ENCODE measurements at regions not wholly inside any gene's neighbourhood (a gene's known extent, or its start where the extent isn't known, plus 50 kb on each side); places are given as distances from the start of the nearest gene placed in this dataset.

GRCh38 chr10:112026438-112026837 is 157.1 kb downstream of the GPAM start:
- no peaks in the 10 kb centered on the region for H3K27me3 ChIP-seq (ENCODE audit: control insufficient read depth, insufficient read depth, low read length)
- H3K4me1 ChIP-seq (ENCODE audit: control insufficient read depth, insufficient read depth, low read length) = no peaks in the 10 kb centered on the region
- H3K9ac ChIP-seq (ENCODE audit: low read depth, low read length) = no peak overlapping the region
- no peak overlapping the region for H3K4me3 ChIP-seq (ENCODE audit: low read length)
- H3K9me3 ChIP-seq (replicated peaks; ENCODE audit: low read length) = no peaks in the 10 kb centered on the region
- H3K36me3 ChIP-seq (ENCODE audit: insufficient read depth, low read length) = no peaks in the 10 kb centered on the region
- H3K4me2 ChIP-seq (ENCODE audit: low read length) = no peak overlapping the region

DNA sequence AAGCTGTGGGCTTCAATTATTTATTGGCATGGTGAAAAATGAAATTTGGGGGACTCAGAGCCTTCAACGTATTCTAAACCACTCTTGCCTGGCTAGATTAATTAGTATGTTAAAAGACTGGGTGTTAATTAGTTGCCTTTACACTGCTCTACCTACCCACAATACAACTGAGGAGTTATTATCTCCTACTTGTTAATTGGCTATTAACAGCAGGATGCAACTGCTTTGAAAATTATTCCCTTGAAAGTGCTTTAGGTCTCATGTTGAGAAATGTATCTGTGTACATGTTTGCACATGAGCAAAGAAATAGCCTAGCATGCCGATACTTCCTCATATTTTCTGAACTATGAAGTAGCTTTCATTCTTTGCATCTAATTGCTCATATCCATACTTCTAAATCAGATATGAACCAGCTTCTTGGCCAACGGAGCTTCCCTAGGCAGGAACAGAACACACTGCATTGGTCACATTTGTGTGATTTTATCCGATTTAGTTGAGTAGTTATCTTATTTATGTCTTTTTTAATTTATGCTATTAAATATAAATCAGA is 155.8 kb downstream of the GPAM start:
- no peaks in the 10 kb centered on the region for H3K9me3 ChIP-seq (replicated peaks; ENCODE audit: low read length)
- no peaks in the 10 kb centered on the region for H3K36me3 ChIP-seq (ENCODE audit: insufficient read depth, low read length)
- no peaks in the 10 kb centered on the region for H3K27me3 ChIP-seq (ENCODE audit: control insufficient read depth, insufficient read depth, low read length)
- H3K9ac ChIP-seq (ENCODE audit: low read depth, low read length) = no peak overlapping the region
- no peak overlapping the region for H3K4me3 ChIP-seq (ENCODE audit: low read length)
- H3K4me1 ChIP-seq (ENCODE audit: control insufficient read depth, insufficient read depth, low read length) = no peaks in the 10 kb centered on the region
- no peak overlapping the region for H3K4me2 ChIP-seq (ENCODE audit: low read length)

DNA sequence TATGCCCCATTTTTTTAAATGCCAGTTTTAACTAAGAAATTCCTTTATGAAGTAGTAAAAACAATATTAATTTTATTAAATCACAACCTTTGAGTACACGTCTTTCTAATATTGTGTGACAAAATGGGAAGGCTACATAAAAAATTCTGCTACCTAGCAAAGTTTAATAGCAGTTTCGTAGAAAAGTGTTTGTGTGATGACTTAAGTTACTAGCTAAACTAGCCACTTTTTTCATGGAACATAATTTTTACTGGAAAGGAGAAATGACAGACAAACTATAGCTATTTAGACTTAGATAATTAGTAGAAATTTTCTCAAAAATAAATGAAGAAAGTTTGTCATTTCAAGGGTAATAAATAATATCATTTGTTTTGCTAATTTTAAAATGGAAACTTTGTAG is 153.1 kb downstream of the GPAM start:
- no peak overlapping the region for H3K4me3 ChIP-seq (ENCODE audit: low read length)
- no peaks in the 10 kb centered on the region for H3K36me3 ChIP-seq (ENCODE audit: insufficient read depth, low read length)
- H3K4me1 ChIP-seq (ENCODE audit: control insufficient read depth, insufficient read depth, low read length) = no peaks in the 10 kb centered on the region
- no peak overlapping the region for H3K4me2 ChIP-seq (ENCODE audit: low read length)
- H3K9ac ChIP-seq (ENCODE audit: low read depth, low read length) = no peak overlapping the region
- H3K27me3 ChIP-seq (ENCODE audit: control insufficient read depth, insufficient read depth, low read length) = no peaks in the 10 kb centered on the region
- H3K9me3 ChIP-seq (replicated peaks; ENCODE audit: low read length) = no peaks in the 10 kb centered on the region

- Histone ChIP-seq H3K9me3 (replicated peaks; ENCODE audit: low read length) (no peaks in the 10 kb centered on the region), H3K4me1 (ENCODE audit: control insufficient read depth, insufficient read depth, low read length) (no peaks in the 10 kb centered on the region), H3K36me3 (ENCODE audit: insufficient read depth, low read length) (no peaks in the 10 kb centered on the region), H3K9ac (ENCODE audit: low read depth, low read length) (no peak overlapping the region), H3K4me2 (ENCODE audit: low read length) (no peak overlapping the region), H3K27me3 (ENCODE audit: control insufficient read depth, insufficient read depth, low read length) (no peaks in the 10 kb centered on the region), H3K4me3 (ENCODE audit: low read length) (no peak overlapping the region)
Measured at GRCh38 chr10:112039823-112040222, 143.7 kb downstream of the GPAM start.

- Histone ChIP-seq H3K36me3 (ENCODE audit: insufficient read depth, low read length) (no peaks in the 10 kb centered on the region), H3K4me3 (ENCODE audit: low read length) (no peak overlapping the region), H3K9me3 (replicated peaks; ENCODE audit: low read length) (no peaks in the 10 kb centered on the region), H3K9ac (ENCODE audit: low read depth, low read length) (no peak overlapping the region), H3K4me2 (ENCODE audit: low read length) (no peak overlapping the region), H3K4me1 (ENCODE audit: control insufficient read depth, insufficient read depth, low read length) (no peaks in the 10 kb centered on the region), H3K27me3 (ENCODE audit: control insufficient read depth, insufficient read depth, low read length) (no peaks in the 10 kb centered on the region)
Measured at GRCh38 chr10:112040696-112041095, 142.9 kb downstream of the GPAM start.

DNA sequence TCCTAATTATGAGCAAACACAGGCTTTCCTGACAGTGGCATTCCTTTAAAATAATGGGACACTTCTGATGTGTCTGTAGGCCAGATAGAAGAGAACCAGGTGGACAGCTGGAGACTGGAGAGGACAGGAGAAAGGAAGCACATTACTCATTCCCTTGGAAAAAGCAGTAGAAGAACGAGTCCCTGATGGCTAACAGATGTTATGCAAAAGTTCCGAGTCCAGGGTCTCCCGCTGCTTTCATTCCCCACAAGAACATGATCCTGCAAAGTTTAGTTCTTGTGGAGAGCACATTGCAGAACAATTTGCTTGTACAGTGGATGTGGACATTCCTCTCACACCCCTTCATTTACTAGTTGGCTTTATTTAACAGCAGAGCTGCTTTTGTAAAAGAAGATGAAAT is 137.6 kb downstream of the GPAM start:
- H3K27me3 ChIP-seq (ENCODE audit: control insufficient read depth, insufficient read depth, low read length) = no peaks in the 10 kb centered on the region
- no peak overlapping the region for H3K4me2 ChIP-seq (ENCODE audit: low read length)
- no peak overlapping the region for H3K9ac ChIP-seq (ENCODE audit: low read depth, low read length)
- H3K4me3 ChIP-seq (ENCODE audit: low read length) = no peak overlapping the region
- no peaks in the 10 kb centered on the region for H3K4me1 ChIP-seq (ENCODE audit: control insufficient read depth, insufficient read depth, low read length)
- no peaks in the 10 kb centered on the region for H3K9me3 ChIP-seq (replicated peaks; ENCODE audit: low read length)
- H3K36me3 ChIP-seq (ENCODE audit: insufficient read depth, low read length) = no peaks in the 10 kb centered on the region

DNA sequence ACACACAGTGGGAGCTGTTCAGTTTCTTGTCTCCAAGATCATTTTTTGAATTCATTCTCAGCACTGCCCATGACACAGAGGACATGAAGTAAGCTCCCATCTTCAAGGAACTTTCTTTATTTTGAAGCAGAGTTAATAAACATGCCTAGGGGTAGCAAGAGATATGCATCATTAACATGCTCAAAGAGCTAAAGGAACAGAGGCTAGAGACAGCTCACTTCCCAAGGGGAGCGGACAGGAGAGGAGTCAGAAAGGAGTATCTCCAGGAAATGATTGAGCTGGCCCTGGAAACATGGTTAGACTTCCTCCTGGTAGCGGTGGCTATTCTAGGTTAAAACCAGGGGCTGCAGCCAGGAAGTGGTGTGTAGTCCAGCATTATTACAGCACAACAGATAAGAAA is 135.9 kb downstream of the GPAM start:
- no peaks in the 10 kb centered on the region for H3K36me3 ChIP-seq (ENCODE audit: insufficient read depth, low read length)
- H3K4me1 ChIP-seq (ENCODE audit: control insufficient read depth, insufficient read depth, low read length) = no peaks in the 10 kb centered on the region
- H3K9me3 ChIP-seq (replicated peaks; ENCODE audit: low read length) = no peaks in the 10 kb centered on the region
- H3K27me3 ChIP-seq (ENCODE audit: control insufficient read depth, insufficient read depth, low read length) = no peaks in the 10 kb centered on the region
- no peak overlapping the region for H3K4me3 ChIP-seq (ENCODE audit: low read length)
- no peak overlapping the region for H3K9ac ChIP-seq (ENCODE audit: low read depth, low read length)
- no peak overlapping the region for H3K4me2 ChIP-seq (ENCODE audit: low read length)

DNA sequence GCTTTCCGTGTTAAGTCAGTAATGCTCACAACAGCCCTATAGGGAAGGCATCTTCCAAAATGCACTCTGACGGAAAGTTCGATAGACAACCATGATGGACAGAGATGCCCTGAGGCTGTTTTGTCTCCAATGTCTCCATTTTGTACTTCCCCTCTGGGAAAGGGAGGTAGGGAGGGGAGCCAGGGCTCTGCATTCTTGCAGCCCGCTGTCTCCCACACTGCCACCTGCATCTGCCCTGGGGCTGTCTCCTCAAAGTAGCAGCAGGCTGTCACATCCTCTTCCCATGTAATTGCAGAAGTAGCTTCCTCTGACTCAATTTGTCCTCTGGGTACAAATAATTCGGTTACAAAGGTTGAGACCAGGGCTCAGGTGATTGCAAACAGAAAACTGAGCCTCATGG is 131.4 kb downstream of the GPAM start:
- Histone ChIP-seq H3K4me3 (ENCODE audit: low read length) (no peak overlapping the region), H3K27me3 (ENCODE audit: control insufficient read depth, insufficient read depth, low read length) (no peaks in the 10 kb centered on the region), H3K9me3 (replicated peaks; ENCODE audit: low read length) (no peaks in the 10 kb centered on the region), H3K36me3 (ENCODE audit: insufficient read depth, low read length) (no peaks in the 10 kb centered on the region), H3K4me2 (ENCODE audit: low read length) (no peak overlapping the region), H3K9ac (ENCODE audit: low read depth, low read length) (no peak overlapping the region), H3K4me1 (ENCODE audit: control insufficient read depth, insufficient read depth, low read length) (no peaks in the 10 kb centered on the region)

- H3K9me3 ChIP-seq (replicated peaks; ENCODE audit: low read length) = no peaks in the 10 kb centered on the region
- H3K27me3 ChIP-seq (ENCODE audit: control insufficient read depth, insufficient read depth, low read length) = no peaks in the 10 kb centered on the region
- H3K4me3 ChIP-seq (ENCODE audit: low read length) = no peak overlapping the region
- no peaks in the 10 kb centered on the region for H3K4me1 ChIP-seq (ENCODE audit: control insufficient read depth, insufficient read depth, low read length)
- no peak overlapping the region for H3K4me2 ChIP-seq (ENCODE audit: low read length)
- no peak overlapping the region for H3K9ac ChIP-seq (ENCODE audit: low read depth, low read length)
- H3K36me3 ChIP-seq (ENCODE audit: insufficient read depth, low read length) = no peaks in the 10 kb centered on the region
Measured at GRCh38 chr10:112053895-112054294, 129.7 kb downstream of the GPAM start.

GRCh38 chr10:112054516-112054915 is 129.0 kb downstream of the GPAM start:
- Histone ChIP-seq H3K27me3 (ENCODE audit: control insufficient read depth, insufficient read depth, low read length) (no peaks in the 10 kb centered on the region), H3K4me2 (ENCODE audit: low read length) (no peak overlapping the region), H3K9me3 (replicated peaks; ENCODE audit: low read length) (no peaks in the 10 kb centered on the region), H3K36me3 (ENCODE audit: insufficient read depth, low read length) (no peaks in the 10 kb centered on the region), H3K4me1 (ENCODE audit: control insufficient read depth, insufficient read depth, low read length) (no peaks in the 10 kb centered on the region), H3K9ac (ENCODE audit: low read depth, low read length) (no peak overlapping the region), H3K4me3 (ENCODE audit: low read length) (no peak overlapping the region)

DNA sequence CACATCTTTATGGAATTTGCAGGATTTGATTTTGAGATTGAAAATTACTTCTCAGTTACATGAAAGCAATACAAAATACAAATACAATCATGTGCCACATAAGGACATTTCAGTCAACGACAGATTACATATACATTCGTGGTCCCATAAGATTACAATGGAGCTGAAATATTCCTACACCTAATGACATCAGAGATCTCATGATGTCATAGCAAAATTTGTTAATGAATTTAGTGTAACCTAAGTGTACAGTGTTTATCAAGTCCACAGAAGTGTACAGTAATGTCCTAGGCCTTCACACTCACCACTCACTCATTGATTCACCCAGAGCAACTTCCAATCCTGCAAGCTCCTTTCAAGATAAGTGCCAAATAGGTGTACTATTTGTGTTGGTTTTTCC is 126.5 kb downstream of the GPAM start:
- H3K4me2 ChIP-seq (ENCODE audit: low read length) = no peak overlapping the region
- H3K36me3 ChIP-seq (ENCODE audit: insufficient read depth, low read length) = no peaks in the 10 kb centered on the region
- H3K4me3 ChIP-seq (ENCODE audit: low read length) = no peak overlapping the region
- no peaks in the 10 kb centered on the region for H3K9me3 ChIP-seq (replicated peaks; ENCODE audit: low read length)
- H3K4me1 ChIP-seq (ENCODE audit: control insufficient read depth, insufficient read depth, low read length) = no peaks in the 10 kb centered on the region
- no peak overlapping the region for H3K9ac ChIP-seq (ENCODE audit: low read depth, low read length)
- no peaks in the 10 kb centered on the region for H3K27me3 ChIP-seq (ENCODE audit: control insufficient read depth, insufficient read depth, low read length)

DNA sequence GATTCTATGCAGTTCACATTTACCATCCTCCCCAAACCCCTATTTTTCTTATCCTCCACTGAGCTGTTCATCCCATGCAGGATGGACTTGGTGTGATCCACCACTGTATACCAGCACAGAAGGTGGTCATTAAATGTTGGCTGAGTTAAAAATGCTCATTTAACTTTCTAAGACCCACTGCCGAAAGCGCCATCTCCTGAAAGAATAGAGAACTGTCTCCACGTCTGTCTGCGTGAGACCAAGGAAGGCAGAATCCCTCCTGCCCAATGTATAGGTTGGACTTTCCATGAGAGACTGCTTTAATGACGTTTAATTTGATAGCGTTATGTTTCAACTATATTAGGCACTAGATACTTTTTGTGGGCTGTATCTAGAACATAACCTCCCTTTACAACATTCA is 124.3 kb downstream of the GPAM start:
- Histone ChIP-seq H3K36me3 (ENCODE audit: insufficient read depth, low read length) (no peaks in the 10 kb centered on the region), H3K4me2 (ENCODE audit: low read length) (no peak overlapping the region), H3K4me3 (ENCODE audit: low read length) (no peak overlapping the region)

More for the DNA sequence above, 124.3 kb downstream of the GPAM start:
- H3K4me1 ChIP-seq (ENCODE audit: control insufficient read depth, insufficient read depth, low read length) = no peaks in the 10 kb centered on the region
- H3K27me3 ChIP-seq (ENCODE audit: control insufficient read depth, insufficient read depth, low read length) = no peaks in the 10 kb centered on the region
- no peak overlapping the region for H3K9ac ChIP-seq (ENCODE audit: low read depth, low read length)
- H3K9me3 ChIP-seq (replicated peaks; ENCODE audit: low read length) = no peaks in the 10 kb centered on the region

Measured in skeletal muscle satellite cell (primary cell).